ENCODE measurements at regions not wholly inside any gene's neighbourhood (a gene's known extent, or its start where the extent isn't known, plus 50 kb on each side); places are given as distances from the start of the nearest gene placed in this dataset.
"Not testable (repeated sequence)": the region's sequence is repeated elsewhere in the genome, so short reads cannot be mapped to it uniquely, and the experiment has no call there.

DNA sequence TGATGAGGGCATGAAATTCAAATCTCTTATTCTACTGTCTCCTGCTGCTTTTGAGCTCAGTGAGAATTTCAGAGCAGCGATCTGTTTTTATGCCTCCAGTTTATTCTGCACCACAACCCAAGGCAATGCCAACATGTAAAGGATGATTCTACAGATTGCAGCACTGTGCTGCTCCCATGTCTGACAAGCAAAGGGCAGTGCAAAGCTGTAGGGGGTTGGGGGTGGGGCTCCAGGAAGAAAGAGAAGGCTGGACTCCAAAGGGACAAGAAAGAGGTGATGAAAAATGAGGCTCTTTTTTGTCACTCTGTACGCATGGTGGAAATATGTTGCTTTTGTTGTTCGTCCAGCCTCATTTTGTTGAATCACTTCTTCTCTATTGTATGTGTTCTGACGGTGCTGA lies 254.6 kb downstream of the STIM2 start:
- no peak for DNase-seq (ENCODE audit: low read depth)
- TF ChIP-seq CTCF (IDR thresholded peaks at IDR 0.05; ENCODE audit: insufficient read depth, low read depth, low read length), result no peak
- H3K4me3 ChIP-seq (ENCODE audit: low read depth, low read length), result no peak overlapping the region

DNA sequence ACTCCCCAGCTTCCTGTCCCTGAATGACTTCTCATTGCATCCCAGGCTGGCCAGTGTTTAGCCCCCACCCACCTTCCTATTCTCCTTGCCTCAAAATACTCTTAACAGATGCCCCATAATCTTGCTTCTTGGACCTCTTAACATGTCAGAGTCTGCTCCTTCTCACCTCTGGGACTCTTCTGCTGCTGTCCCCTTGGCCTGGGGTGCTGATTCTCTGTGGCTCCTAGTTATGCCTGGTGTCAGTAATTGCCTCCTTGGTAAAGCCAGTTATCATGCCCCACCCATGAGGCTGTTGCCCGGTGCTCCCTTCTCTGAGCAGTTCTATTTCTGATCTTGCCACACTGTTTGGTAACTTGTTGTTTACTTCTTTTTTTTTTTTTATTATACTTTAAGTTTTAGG lies 256.8 kb downstream of the STIM2 start:
- no peak for DNase-seq (ENCODE audit: low read depth)
- no peak for TF ChIP-seq CTCF (IDR thresholded peaks at IDR 0.05; ENCODE audit: insufficient read depth, low read depth, low read length)

DNA sequence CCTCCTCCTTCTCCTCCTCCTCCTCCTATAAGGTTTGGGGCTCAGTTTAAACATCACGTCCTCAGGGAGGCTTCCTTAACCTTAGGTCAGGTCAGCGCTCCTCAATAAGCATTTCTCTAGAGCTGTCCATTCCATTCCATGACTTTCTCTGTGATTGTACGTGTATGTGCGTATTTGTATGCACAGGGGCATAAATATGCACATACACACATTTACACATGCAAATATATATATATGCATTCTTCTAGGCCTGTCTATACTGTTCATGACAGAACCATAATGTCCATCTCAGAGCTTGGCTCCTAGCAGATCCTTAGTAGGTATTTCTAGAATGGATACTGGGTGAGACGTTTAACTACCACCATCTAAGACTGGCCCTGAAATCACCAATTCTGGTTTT lies 258.6 kb downstream of the STIM2 start:
- no peak for TF ChIP-seq CTCF (IDR thresholded peaks at IDR 0.05; ENCODE audit: insufficient read depth, low read depth, low read length)
- no peak overlapping the region for H3K4me3 ChIP-seq (ENCODE audit: low read depth, low read length)
- no peak for DNase-seq (ENCODE audit: low read depth)

More for the DNA sequence above, 256.8 kb downstream of the STIM2 start:
- H3K4me3 ChIP-seq (ENCODE audit: low read depth, low read length), result no peak overlapping the region

GRCh38 chr4:27121830-27122229 lies 261.2 kb downstream of the STIM2 start:
- H3K4me3 ChIP-seq (ENCODE audit: low read depth, low read length), result no peak overlapping the region
- DNase-seq (ENCODE audit: low read depth), result no peak
- TF ChIP-seq CTCF (IDR thresholded peaks at IDR 0.05; ENCODE audit: insufficient read depth, low read depth, low read length), result no peak

DNA sequence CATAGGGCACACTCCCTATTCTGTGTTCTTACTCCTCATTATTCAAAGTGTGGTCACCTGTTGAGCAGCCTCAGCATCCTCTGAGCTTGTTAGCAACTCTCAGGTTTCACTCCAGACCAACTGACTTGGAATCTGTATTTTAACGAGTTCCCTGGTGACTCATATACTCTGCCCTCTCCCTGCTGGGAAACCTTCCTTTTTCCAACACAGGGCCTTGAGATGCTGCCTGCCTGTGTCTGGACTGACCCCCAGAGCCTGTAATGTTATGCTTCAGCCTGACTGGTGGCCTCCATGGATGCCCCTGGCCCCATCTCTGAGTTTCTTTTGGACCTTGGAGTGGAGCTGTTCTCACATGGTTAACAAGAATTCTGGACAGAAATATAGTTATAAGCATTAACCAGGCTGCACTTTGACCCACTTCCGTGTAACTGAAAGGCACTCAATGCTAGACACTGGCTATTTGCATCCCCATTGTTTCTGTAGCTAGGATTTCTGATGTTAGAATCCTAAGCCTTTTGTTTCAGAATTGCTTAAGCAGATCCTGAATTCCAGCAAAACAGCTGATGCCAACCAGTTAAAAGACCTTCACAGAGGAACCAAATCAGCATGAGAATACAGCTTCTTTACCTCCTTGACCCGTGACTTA lies 262.6 kb downstream of the STIM2 start:
- peak; percentile 2 for DNase-seq (ENCODE audit: low read depth)
- no peak for TF ChIP-seq CTCF (IDR thresholded peaks at IDR 0.05; ENCODE audit: insufficient read depth, low read depth, low read length)
- no peak overlapping the region for H3K4me3 ChIP-seq (ENCODE audit: low read depth, low read length)

DNA sequence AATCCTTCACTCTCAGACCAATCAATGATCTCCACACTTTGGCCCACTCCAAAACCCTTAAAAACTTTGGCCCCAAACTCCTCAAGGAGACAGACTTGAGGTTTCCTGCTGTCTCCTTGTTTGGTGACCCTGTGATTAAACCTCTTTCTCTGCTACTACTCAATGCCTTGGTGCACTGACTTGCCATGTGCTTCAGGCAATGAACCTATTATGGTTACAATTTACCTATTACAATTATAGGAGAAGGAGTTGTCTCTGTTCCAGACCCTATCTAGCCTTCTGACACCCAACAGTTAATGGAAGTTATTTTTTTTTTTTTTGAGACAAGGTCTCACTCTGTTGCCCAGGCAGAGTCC lies 263.1 kb downstream of the STIM2 start:
- no peak for DNase-seq (ENCODE audit: low read depth)
- TF ChIP-seq CTCF (IDR thresholded peaks at IDR 0.05; ENCODE audit: insufficient read depth, low read depth, low read length), result no peak
- H3K4me3 ChIP-seq (ENCODE audit: low read depth, low read length), result no peak overlapping the region

DNA sequence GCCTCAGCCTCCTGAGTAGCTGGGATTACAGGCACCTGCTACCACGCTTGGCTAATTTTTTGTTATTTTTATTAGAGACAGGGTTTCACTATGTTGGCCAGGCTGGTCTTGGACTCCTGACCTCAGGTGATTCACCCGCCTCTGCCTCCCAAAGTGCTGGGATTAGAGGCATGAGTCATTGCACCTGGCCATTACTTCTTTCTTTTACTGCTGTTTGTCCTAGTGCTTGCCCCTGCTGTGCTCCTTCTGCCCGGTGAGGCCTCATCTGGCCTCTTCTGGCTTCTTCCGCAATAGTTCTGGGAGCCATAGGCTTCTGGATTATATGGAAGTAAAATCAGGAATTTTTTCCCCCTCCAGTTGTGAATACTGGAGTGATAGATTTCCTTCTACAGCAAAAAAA lies 266.3 kb downstream of the STIM2 start:
- DNase-seq (ENCODE audit: low read depth); H3K4me3 ChIP-seq (ENCODE audit: low read depth, low read length): not testable (repeated sequence)
